Endothelial cell of umbilical vein (primary cell): ENCODE measurements at regions not wholly inside any gene's neighbourhood (a gene's known extent, or its start where the extent isn't known, plus 50 kb on each side); places are given as distances from the start of the nearest gene placed in this dataset.

Experiments used
- CTCF ChIP-seq, 2 donors: IDR thresholded peaks; 1 replicate in 1 of 2; 2 replicates in 1 of 2; pipeline ENCODE4 v1.5.1; 2011; ENCODE audit warnings: low read length in 2 of 2, mild to moderate bottlenecking in 2 of 2, moderate library complexity in 2 of 2, control low read depth in 1 of 2, inconsistent platforms in 1 of 2, low read depth in 1 of 2; ENCODE audit not compliant: insufficient read depth in 1 of 2; ENCODE audit errors: extremely low read depth in 1 of 2
- EZH2 ChIP-seq: IDR thresholded peaks from 2 replicates; pipeline ENCODE4 v1.6.1; 2012; ENCODE audit warnings: borderline replicate concordance, low read depth, mild to moderate bottlenecking, moderate library complexity, low read length, inconsistent platforms; ENCODE audit not compliant: severe bottlenecking
- GATA2 ChIP-seq: IDR thresholded peaks from 2 replicates; pipeline ENCODE4 v1.7.0; 2011; ENCODE audit warnings: low read depth, mild to moderate bottlenecking, moderate library complexity, mixed read lengths, low read length; ENCODE audit not compliant: insufficient read length, insufficient read depth
- JUN ChIP-seq: IDR thresholded peaks from 2 replicates; pipeline ENCODE4 v1.6.1; 2011; ENCODE audit warnings: borderline replicate concordance, low read depth; ENCODE audit not compliant: insufficient read length, insufficient read depth
- MAX ChIP-seq: IDR thresholded peaks from 2 replicates; pipeline ENCODE4 v1.6.1; 2011; ENCODE audit not compliant: insufficient read depth, insufficient read length
- MYC ChIP-seq: IDR thresholded peaks from one replicate; pipeline ENCODE4 v1.6.1; 2011; ENCODE audit warnings: mild to moderate bottlenecking, low read depth, low read length
- POLR2A ChIP-seq: IDR thresholded peaks from 2 replicates; pipeline ENCODE4 v1.6.1; 2012; ENCODE audit warnings: low read depth, mild to moderate bottlenecking, control low read depth, low read length
- POLR2AphosphoS5 ChIP-seq: IDR thresholded peaks from 2 replicates; pipeline ENCODE4 v1.6.1; 2012; ENCODE audit warnings: low read depth, mild to moderate bottlenecking, control low read depth, low read length, moderate library complexity; ENCODE audit not compliant: insufficient read depth

GRCh38 chrX:128105659-128106058, 53.5 kb upstream of the ACTRT1 start:
- no peak for TF ChIP-seq CTCF (IDR thresholded peaks at IDR 0.05; ENCODE audit: extremely low read depth in 1 of 2, insufficient read depth in 1 of 2, low read depth in 1 of 2, low read length in 2 of 2)
- TF ChIP-seq POLR2AphosphoS5 = no peak
- no peak for TF ChIP-seq POLR2A
- no peak for TF ChIP-seq EZH2
- no peak for TF ChIP-seq GATA2
- no peak for TF ChIP-seq MYC
- no peak for TF ChIP-seq JUN
- no peak for TF ChIP-seq MAX
